HG03521 (cell line): ENCODE measurements at regions not wholly inside any gene's neighbourhood (a gene's known extent, or its start where the extent isn't known, plus 50 kb on each side); places are given as distances from the start of the nearest gene placed in this dataset.

Experiments
- ATAC-seq: cut with Tn5 transposase; IDR thresholded peaks from one replicate; pipeline ENCODE4 v1.9.1; 2021; ENCODE audit warnings: mild to moderate bottlenecking, moderate library complexity; ENCODE audit not compliant: unreplicated experiment

- no peak for ATAC-seq
These were observed 178.5 kb upstream of the FMN2 start for GRCh38 chr1:239913141-239913585.

GRCh38 chr1:239914751-239915231 lies 176.9 kb upstream of the FMN2 start:
- no peak for ATAC-seq

GRCh38 chr1:239918634-239919033 lies 173.0 kb upstream of the FMN2 start:
- no peak for ATAC-seq

- no peak for ATAC-seq
These were observed 171.5 kb upstream of the FMN2 start for GRCh38 chr1:239920214-239920613.

DNA sequence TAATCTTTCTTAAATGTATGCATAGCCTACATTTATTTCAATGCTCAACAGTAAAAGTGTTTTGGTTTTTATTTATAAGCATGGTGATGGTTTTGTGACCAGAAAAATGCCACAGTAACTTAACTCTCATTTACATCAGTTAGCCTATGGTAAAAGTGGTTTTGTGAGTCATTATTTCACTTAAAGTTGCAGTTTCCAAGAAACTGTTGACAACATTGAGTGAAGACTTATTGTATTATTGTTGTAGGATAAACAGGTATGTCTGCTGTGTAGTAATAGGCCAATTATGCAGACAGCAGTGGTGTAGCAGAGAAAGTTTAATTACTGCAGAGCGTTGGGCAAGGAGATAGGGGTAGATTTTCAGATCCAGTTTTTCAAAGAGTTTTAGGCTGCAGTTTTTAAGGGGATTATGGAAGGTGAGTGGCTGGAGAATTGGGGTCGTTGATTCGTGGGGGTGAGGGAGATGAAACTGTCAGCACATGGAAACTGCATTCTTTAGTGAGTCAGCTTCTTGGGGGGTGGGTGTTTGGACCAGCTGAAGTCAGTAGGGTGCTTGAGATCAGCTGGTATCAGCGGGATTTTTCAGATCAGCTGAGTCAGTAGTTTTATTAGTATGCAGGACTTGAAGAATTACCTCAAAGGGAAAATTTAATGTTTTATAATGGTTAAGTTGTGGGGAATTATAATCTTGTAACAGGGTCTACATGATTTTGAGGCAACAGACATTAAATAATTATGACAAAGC lies 168.7 kb upstream of the FMN2 start:
- no peak for ATAC-seq

DNA sequence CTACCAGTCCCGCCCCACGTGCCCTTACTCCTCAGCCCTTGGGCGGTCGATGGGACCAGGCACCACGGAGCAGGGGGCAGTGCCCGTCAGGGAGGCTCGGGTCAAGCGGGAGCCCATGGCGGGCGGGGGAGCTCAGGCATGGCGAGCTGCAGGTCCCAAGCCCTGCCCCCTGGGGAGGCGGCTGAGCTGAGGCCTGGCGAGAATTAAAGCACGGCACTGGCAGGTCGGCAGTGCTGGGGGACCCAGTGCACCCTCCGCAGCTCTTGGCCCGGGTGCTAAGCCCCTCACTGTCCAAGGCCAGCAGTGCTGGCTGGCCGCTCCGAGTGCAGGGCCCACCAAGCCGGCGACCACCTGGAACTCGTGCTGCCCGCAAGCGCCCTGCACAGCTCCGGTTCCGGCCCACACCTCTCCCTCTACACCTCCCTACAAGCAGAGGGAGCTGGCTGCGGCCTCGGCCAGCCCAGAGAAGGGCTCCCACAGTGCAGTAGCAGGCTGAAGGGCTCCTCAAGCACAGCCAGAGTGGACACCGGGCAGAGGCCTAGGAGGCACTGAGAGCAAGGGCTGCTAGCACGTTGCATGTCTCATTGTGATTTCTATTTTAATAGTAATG lies 166.8 kb upstream of the FMN2 start:
- ATAC-seq: no peak

DNA sequence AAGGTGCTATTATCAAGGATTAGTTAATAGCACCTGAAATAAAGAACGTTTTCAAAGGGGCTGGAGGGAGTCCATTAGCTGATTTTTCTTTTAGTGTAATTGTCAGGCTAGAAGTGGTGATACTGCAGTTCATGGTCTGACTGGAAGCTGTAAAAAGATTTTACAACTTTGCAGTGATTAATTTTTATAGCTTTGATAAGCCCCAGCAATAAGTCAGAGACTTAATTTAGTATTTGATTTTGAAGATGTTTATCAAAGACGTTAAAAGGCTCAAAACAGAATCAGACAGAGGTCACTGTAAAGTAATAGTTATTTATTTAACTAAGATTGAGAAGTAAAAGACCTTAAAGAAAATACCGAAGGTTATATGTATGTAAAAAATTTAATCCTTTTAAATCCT lies 165.5 kb upstream of the FMN2 start:
- no peak for ATAC-seq

DNA sequence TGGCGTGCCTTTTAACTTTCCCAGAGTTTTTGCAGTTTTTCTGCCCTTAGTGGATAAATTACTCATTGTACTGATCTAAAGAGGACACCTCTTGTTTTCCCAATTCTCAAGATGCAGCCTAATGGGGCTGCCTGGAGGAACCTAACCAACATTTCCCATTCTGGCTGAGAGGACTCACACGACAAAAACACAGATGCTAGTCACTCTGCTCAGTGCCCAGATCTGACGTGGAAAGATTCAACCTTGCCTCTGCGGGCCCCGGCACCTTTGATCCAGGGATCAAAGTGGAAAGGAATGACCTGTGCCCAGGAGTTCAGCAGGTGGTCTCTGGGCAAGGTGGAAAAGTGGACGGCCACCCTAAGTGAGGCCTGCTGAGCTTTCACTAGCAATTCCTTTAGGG lies 162.4 kb upstream of the FMN2 start:
- no peak for ATAC-seq

DNA sequence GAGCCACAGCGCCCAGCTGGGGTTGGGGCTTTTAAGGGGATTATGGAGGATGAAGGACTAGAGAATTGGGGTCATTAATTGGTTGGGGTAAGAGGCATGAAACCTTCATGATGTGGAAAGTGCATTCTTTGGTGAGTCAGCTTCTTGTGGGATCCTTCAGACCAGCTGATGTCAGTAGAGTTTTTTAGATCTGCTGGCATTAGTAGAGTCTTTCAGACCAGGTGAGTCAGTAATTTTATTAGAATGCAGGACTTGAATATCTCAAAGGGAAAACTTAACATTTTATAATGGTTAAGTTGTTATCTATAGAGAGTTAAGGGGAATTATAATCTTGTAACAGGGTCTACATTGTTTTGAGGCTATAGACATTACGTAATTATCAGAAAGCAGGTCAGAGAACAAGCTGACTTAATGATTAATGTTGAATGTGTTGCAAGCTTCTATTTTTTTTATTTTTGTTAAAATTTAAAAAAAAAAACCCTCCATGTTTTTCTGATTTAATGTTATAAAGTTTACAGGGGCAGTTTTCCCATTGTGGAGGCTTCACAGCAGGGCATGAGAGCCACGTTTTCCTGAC lies 160.9 kb upstream of the FMN2 start:
- ATAC-seq: no peak

DNA sequence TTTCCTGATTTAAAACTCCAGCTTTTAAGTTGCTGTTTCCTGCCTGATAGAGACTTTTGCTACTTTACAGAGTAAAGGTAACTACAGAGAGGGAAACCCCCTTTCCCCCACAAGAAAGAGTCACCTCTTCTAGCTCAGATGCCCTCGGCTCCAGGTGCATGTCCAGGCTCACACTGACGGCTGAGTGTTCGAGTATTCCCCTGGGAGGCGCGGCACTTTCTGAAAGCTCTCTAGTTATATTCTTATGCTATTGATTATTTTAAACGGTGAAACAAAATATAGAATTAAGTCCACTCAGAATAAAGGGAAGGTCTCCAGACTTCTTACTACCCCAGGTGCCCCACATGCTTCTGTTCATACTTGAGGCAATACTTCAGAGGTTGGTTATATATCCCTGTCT lies 160.3 kb upstream of the FMN2 start:
- no peak for ATAC-seq

DNA sequence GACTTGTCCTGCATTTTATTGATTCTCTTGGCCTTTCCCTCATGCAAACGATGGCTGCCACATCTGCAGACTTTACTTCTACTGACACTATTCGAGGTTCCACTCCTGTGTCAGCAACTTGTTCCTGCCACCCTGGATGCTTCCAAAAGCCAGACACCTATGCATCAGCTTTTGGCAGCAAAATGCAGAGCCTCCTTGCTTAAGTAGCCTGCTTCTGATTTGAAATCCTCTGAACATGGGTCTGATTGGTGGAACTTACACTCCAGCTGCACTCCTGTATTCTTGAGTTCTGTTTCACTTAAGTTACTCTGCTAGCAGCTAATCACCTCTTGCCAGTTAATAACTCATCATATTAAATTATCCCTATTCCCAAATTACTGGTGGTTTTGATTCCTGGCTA lies 152.1 kb upstream of the FMN2 start:
- ATAC-seq: no peak

- ATAC-seq: no peak
These were observed 147.9 kb upstream of the FMN2 start for GRCh38 chr1:239943761-239944160.

- ATAC-seq: no peak
These were observed 147.0 kb upstream of the FMN2 start for GRCh38 chr1:239944666-239945065.

GRCh38 chr1:239947801-239948200 lies 143.9 kb upstream of the FMN2 start:
- ATAC-seq: no peak

DNA sequence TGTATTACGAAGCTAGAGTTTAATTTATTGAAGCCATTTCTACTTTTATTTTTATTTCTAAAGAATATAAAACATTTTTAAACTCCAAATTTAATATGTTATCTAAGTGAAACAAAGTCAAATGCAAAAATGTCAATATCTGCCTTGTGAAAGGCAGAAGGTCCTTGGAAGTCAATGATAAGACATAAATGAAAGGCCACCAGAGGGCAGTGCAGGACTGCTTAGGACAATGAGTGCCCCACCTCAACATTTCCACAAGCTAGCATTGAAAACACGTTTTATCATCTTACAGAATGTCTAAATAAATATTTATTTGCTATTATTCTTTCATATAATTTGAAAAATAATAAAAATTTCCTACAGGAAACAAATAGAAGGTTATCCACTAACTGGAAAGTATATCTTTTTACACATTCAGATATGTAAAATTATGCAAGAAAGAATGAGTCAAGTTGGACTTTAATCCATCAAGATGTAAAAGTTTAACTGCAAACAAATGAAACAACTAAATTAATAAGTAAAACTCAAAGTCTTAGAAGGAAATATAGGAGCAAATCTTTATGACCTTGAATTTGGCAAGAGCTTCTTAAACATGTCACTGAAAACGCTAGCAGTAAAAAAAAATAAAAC lies 140.1 kb upstream of the FMN2 start:
- ATAC-seq: no peak

GRCh38 chr1:239952348-239953308 lies 139.1 kb upstream of the FMN2 start:
- ATAC-seq: peak; percentile 54

GRCh38 chr1:239954836-239955235 lies 136.8 kb upstream of the FMN2 start:
- no peak for ATAC-seq

DNA sequence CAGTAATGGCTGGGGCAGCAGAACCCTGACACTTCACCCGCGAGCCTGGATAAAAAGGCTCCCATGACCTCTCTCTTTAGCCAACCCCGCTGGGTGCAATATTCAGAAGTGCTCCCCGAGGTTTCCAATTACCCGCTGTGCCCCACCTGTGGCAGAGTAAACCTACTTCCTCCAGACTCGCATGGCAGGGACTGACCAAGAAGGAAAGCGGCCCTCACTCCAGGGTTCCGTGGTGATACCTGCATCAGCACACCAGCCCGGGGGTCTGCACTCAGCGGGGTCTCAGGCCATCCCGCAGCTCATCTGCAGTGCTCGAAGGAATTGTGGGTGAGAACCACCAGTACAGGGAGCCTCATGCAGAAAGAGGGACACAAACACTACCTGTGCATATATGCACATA lies 136.3 kb upstream of the FMN2 start:
- ATAC-seq: no peak

GRCh38 chr1:239956263-239956662 lies 135.4 kb upstream of the FMN2 start:
- ATAC-seq: no peak

DNA sequence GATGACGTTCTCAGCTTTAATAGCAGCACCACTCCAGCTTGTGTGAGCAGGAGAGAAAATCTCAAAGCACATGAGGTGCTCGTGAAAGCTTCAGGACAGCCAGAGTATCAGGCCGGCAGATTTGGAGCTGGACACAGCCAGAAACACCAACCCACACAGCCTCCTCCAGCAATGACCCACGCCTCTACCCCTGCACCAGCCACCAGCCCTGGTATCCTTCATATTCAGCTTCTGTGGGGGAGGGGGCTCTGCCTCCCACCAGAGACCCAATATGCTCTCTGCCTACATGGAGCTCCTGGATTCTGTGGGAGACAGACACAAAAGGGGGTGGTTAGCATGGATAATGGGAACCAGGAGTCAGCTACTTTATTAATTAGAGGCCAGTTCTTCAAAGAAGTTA lies 133.6 kb upstream of the FMN2 start:
- ATAC-seq: no peak

GRCh38 chr1:239960366-239960765 lies 131.3 kb upstream of the FMN2 start:
- ATAC-seq: no peak
